Adipocyte (in vitro differentiated cells): ENCODE measurements at regions not wholly inside any gene's neighbourhood (a gene's known extent, or its start where the extent isn't known, plus 50 kb on each side); places are given as distances from the start of the nearest gene placed in this dataset.

ENCODE experiments used
- DNase-seq: peaks from one replicate; pipeline ENCODE4 v3.0.0-alpha.2; 2015; ENCODE audit warnings: low read depth
- H3K27me3 ChIP-seq: replicated peaks from 2 replicates; pipeline ENCODE4 v1.7.0; 2013; ENCODE audit warnings: mild to moderate bottlenecking, low read length, moderate library complexity; ENCODE audit not compliant: control insufficient read depth, insufficient read depth
- H3K36me3 ChIP-seq: 2 replicates; pipeline ENCODE4 v1.7.0; 2013; ENCODE audit warnings: low read length, mild to moderate bottlenecking, moderate library complexity; ENCODE audit not compliant: control insufficient read depth, insufficient read depth, severe bottlenecking
- H3K4me1 ChIP-seq: 2 replicates; pipeline ENCODE4 v1.7.0; 2013; ENCODE audit warnings: mild to moderate bottlenecking, low read length, moderate library complexity; ENCODE audit not compliant: control insufficient read depth, insufficient read depth
- H3K4me3 ChIP-seq: 2 replicates; pipeline ENCODE4 v1.7.0; 2013; ENCODE audit warnings: mild to moderate bottlenecking, low read length, moderate library complexity
- H3K9ac ChIP-seq: 2 replicates; pipeline ENCODE4 v1.7.0; 2013; ENCODE audit warnings: mild to moderate bottlenecking, low read length, moderate library complexity
- H3K9me3 ChIP-seq: 2 replicates; pipeline ENCODE4 v1.7.0; 2013; ENCODE audit warnings: mild to moderate bottlenecking, low read length, moderate library complexity; ENCODE audit not compliant: control insufficient read depth

- Histone ChIP-seq H3K4me3 (no peak overlapping the region), H3K9ac (no peak overlapping the region), H3K27me3 (peaks cover 13% of the 10 kb centered on the region), H3K36me3 (no peaks in the 10 kb centered on the region), H3K4me1 (no peaks in the 10 kb centered on the region), H3K9me3 (peaks cover 3% of the 10 kb centered on the region)
- no peak for DNase-seq
Observed at GRCh38 chr6:6503191-6503590, 85.3 kb upstream of the LY86 start.

GRCh38 chr6:6505111-6505510 lies 83.4 kb upstream of the LY86 start:
- Histone ChIP-seq H3K4me3 (no peak overlapping the region), H3K27me3 (peaks cover 10% of the 10 kb centered on the region), H3K4me1 (no peaks in the 10 kb centered on the region), H3K9me3 (peaks cover 4% of the 10 kb centered on the region), H3K9ac (no peak overlapping the region), H3K36me3 (no peaks in the 10 kb centered on the region)
- no peak for DNase-seq

- no peak overlapping the region for H3K9ac ChIP-seq
- H3K27me3 ChIP-seq: peaks cover 20% of the 10 kb centered on the region
- no peaks in the 10 kb centered on the region for H3K36me3 ChIP-seq
- DNase-seq: no peak
- no peaks in the 10 kb centered on the region for H3K4me1 ChIP-seq
- peaks cover 4% of the 10 kb centered on the region for H3K9me3 ChIP-seq
- no peak overlapping the region for H3K4me3 ChIP-seq
Observed at GRCh38 chr6:6508643-6509042, 79.9 kb upstream of the LY86 start.

- Histone ChIP-seq H3K27me3 (peaks cover 22% of the 10 kb centered on the region), H3K9ac (no peak overlapping the region), H3K4me1 (no peaks in the 10 kb centered on the region), H3K36me3 (no peaks in the 10 kb centered on the region), H3K9me3 (peaks cover 4% of the 10 kb centered on the region), H3K4me3 (no peak overlapping the region)
- DNase-seq: no peak
Observed at GRCh38 chr6:6509284-6509683, 79.2 kb upstream of the LY86 start.

GRCh38 chr6:6512711-6513110 lies 75.8 kb upstream of the LY86 start:
- peaks cover 4% of the 10 kb centered on the region for H3K9me3 ChIP-seq
- DNase-seq: no peak
- no peak overlapping the region for H3K9ac ChIP-seq

GRCh38 chr6:6515691-6516607 lies 72.6 kb upstream of the LY86 start:
- no peak for DNase-seq

More at GRCh38 chr6:6512711-6513110, 75.8 kb upstream of the LY86 start:
- peaks cover 14% of the 10 kb centered on the region for H3K27me3 ChIP-seq
- H3K36me3 ChIP-seq: no peaks in the 10 kb centered on the region
- H3K4me1 ChIP-seq: peaks cover 15% of the 10 kb centered on the region
- no peak overlapping the region for H3K4me3 ChIP-seq

GRCh38 chr6:6516666-6517458 lies 71.7 kb upstream of the LY86 start:
- Histone ChIP-seq H3K9ac (no peak overlapping the region), H3K4me1 (peaks cover 15% of the 10 kb centered on the region), H3K4me3 (no peak overlapping the region), H3K9me3 (no peaks in the 10 kb centered on the region), H3K27me3 (peaks cover 16% of the 10 kb centered on the region), H3K36me3 (no peaks in the 10 kb centered on the region)
- no peak for DNase-seq

More at GRCh38 chr6:6515691-6516607, 72.6 kb upstream of the LY86 start:
- Histone ChIP-seq H3K36me3 (no peaks in the 10 kb centered on the region), H3K27me3 (peaks cover 16% of the 10 kb centered on the region), H3K4me1 (peaks cover 15% of the 10 kb centered on the region), H3K4me3 (no peak overlapping the region), H3K9me3 (no peaks in the 10 kb centered on the region), H3K9ac (no peak overlapping the region)

- Histone ChIP-seq H3K27me3 (peaks cover 10% of the 10 kb centered on the region), H3K9ac (no peak overlapping the region), H3K36me3 (no peaks in the 10 kb centered on the region), H3K9me3 (no peaks in the 10 kb centered on the region), H3K4me3 (no peak overlapping the region), H3K4me1 (peaks cover 15% of the 10 kb centered on the region)
- DNase-seq: no peak
Observed at GRCh38 chr6:6518631-6519427, 69.7 kb upstream of the LY86 start.

- no peak overlapping the region for H3K4me3 ChIP-seq
- peaks cover 13% of the 10 kb centered on the region for H3K27me3 ChIP-seq
- no peaks in the 10 kb centered on the region for H3K9me3 ChIP-seq
- DNase-seq: no peak
- H3K9ac ChIP-seq: no peak overlapping the region
- peaks cover 11% of the 10 kb centered on the region for H3K4me1 ChIP-seq
- H3K36me3 ChIP-seq: no peaks in the 10 kb centered on the region
Observed at GRCh38 chr6:6521961-6522482, 66.5 kb upstream of the LY86 start.

- no peak overlapping the region for H3K4me3 ChIP-seq
- DNase-seq: no peak
- peaks cover 5% of the 10 kb centered on the region for H3K4me1 ChIP-seq
- H3K9ac ChIP-seq: no peak overlapping the region
- H3K27me3 ChIP-seq: peaks cover 13% of the 10 kb centered on the region
- no peaks in the 10 kb centered on the region for H3K9me3 ChIP-seq
- no peaks in the 10 kb centered on the region for H3K36me3 ChIP-seq
Observed at GRCh38 chr6:6522709-6523108, 65.8 kb upstream of the LY86 start.
